GM12873 (cell line): ENCODE measurements at regions not wholly inside any gene's neighbourhood (a gene's known extent, or its start where the extent isn't known, plus 50 kb on each side); places are given as distances from the start of the nearest gene placed in this dataset.

Source experiments
- TF ChIP-seq, protein P1 (sequence below): IDR thresholded peaks from 2 replicates; pipeline ENCODE4 v1.5.1; 2012; ENCODE audit warnings: low read depth, mild to moderate bottlenecking, moderate library complexity, low read length, control low read depth; ENCODE audit not compliant: insufficient read depth; ENCODE audit errors: missing control alignments

DNA sequence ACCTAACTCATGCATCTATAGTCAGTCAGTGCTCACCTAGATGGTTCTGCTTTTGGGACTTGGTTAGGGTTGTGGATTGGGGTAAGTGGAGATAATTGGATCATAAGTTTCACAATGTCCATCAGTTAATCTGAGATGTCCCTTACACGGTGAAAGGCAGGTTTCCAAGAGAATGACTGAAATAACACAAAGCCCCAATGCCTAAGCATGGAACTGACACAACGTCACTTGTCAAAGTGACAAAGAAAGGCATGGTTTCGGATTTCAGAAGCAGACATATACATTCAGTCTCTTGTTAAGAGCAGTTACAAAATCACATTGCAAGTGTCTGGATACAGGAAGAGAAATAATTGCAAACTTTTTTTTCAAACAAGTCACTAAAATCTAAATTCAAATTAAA, 1456.9 kb downstream of the TECRL start:
- TF ChIP-seq, protein P1, sequence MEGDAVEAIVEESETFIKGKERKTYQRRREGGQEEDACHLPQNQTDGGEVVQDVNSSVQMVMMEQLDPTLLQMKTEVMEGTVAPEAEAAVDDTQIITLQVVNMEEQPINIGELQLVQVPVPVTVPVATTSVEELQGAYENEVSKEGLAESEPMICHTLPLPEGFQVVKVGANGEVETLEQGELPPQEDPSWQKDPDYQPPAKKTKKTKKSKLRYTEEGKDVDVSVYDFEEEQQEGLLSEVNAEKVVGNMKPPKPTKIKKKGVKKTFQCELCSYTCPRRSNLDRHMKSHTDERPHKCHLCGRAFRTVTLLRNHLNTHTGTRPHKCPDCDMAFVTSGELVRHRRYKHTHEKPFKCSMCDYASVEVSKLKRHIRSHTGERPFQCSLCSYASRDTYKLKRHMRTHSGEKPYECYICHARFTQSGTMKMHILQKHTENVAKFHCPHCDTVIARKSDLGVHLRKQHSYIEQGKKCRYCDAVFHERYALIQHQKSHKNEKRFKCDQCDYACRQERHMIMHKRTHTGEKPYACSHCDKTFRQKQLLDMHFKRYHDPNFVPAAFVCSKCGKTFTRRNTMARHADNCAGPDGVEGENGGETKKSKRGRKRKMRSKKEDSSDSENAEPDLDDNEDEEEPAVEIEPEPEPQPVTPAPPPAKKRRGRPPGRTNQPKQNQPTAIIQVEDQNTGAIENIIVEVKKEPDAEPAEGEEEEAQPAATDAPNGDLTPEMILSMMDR, result no peak

- TF ChIP-seq, protein P1, result no peak
Observed at GRCh38 chr4:62948108-62948507, 1461.1 kb downstream of the TECRL start.

DNA sequence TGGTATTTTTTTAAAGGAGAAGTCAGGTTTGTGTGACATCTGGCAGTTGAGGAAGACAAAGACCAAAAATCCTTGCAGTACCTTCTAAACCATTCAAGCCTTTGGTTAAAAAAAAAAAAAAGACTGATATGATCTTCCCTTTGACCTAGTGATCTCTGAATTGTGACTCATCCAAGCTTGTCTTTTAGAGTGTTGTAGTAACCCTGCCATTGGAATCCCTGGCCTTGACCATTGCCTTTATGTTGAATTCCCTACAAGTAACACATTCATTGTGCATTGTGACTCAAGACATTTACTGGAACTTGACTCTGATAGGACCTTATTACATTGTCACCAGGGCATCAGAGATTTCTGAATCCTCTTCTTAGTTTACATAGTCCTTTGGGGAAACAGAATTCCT, 1469.0 kb downstream of the TECRL start:
- TF ChIP-seq, protein P1, result no peak

DNA sequence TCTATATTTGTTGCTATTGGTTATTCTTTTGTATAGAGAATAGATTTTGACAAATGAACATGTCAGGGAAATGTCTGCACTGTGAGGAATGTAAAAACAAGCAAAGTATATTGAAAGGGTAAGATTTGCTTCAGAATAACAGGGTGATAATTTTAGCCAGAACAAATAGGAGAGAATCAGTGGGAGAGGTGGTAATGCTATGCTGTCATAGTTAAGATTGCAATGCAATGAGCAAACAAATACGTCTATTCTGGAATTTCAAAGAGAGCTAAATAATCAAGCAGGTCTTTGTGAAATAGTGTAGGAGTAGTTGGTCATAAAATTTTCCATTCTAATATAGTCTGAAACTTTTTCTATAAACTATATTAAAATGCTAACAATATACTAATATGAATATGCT, 1478.4 kb downstream of the TECRL start:
- TF ChIP-seq, protein P1, result no peak

- TF ChIP-seq, protein P1, result no peak
Observed at GRCh38 chr4:62928483-62928882, 1480.8 kb downstream of the TECRL start.

DNA sequence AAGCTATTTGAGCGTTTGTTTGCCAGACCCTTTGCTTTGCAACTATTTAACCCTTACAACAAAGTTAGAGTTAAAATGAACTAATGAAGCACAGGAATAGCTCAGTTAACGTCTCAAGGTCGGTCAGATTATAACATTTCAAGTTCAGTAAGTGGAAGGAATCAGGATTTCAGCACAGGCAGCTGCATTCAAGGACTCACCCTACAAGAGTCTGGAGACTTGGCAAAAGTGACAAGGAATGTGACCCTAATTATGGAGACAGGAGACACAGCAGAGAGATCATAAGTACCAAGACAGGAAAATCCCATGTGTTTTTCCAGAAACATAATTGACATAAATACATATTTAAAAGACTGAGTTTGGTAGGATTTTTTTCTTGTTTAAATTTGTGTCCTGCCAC, 1481.7 kb downstream of the TECRL start:
- TF ChIP-seq, protein P1, result no peak

DNA sequence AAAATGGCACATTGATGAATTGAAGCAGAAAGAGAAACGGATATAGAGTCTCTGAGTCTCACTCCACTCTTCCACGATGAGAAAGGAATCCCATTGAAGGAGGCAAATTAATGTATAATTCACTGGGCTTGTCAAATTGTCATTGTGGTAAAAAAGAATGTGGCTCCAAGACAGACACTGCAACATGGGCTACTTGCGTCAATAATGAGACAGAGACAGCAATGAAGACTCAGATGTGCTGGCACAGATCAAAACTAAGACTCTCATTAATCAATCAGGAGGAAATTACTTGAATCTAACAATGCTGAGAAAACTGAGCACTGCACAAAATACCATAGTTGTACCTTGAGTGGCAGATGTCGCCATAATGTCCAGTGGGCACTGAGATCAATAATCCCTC, 1485.5 kb downstream of the TECRL start:
- TF ChIP-seq, protein P1, result no peak
